ELF-1 (cell line): ENCODE measurements at regions not wholly inside any gene's neighbourhood (a gene's known extent, or its start where the extent isn't known, plus 50 kb on each side); places are given as distances from the start of the nearest gene placed in this dataset.

ENCODE experiments used
- DNase-seq: peaks from one replicate; pipeline ENCODE4 v3.0.0-alpha.2; 2016; ENCODE audit warnings: low read depth, low spot score

DNA sequence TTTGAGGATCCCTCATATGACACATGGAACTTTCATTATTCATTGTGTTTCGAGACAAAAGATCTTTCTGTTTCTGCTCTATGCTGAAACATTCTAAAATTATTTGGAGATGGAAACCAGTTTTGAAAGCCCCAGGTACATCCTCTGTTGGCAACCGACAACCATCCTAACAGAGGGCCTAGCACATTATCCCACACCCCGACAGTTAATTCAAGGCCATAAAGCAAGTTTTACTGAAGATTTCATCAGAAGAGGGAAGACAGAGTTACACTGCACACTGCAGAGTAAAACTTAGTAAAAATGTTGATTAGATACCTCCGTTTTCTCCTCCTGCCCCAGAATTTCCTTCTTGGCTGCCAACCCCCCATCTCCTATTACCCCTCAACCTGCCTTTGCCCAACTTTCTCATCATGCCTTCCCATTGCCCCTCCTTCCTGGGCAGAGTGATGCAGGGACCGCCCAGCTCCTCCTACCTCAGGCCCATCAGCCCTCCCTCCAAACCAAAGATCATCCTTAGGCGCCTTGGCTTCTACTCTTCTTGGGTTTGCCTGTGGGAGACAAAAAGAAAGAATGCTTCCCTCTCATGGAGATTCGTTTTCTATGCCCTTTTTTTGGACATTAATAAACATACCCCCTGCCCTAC, 52.9 kb upstream of the CITED4 start:
- no peak for DNase-seq

DNA sequence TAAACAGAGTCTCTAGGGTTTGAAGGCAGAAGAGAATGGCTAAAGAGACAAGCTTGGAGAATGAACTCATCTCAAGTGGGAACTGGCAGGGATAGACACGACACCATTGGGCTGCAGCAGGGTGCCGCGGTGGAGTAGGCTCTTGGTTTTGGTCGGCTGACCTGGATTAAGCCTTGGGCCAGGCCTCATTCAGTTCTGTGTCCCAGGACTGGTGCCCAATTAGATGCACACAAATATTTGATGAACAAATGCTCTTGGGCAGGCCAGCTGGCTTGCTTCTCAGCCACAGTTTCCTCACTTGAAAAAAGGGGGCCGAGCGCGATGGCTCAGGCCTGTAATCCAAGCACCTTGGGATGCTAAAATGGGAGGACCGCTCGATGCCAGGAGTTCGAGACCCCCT, 53.4 kb upstream of the CITED4 start:
- DNase-seq = no peak

DNA sequence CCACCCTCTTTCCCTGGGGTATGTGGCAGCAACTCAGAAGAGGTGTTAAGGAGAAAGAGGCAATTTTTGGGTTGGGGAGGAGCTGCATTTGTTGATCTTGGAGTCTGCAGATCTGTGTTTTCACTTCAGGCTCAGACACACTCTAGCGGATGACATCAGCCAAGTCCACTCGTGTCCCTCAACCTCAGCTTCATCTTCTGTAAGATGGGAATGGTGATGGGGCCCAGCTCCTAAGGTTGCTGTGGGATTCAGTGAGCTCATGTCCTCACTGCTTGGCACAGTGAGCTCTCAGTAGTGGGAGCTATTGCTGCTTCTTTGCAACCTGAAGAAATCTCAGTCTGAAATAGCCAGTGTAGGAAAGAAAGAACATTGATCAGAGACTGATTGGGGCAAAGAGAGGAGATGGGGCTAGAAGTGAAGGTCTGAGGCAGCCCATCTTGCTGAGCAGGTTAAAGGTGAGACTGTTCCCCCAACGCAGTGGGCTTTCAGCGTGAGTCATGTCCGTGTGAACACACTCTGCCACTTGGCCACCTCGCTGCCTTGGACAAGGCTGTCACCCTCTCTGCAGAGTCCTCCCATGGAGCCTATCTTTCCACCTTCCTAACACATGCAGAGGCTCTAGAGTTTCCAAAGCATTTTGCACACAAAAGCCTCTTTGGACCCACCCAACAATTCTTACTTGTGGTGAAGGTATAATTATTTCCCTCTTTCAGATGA, 56.0 kb upstream of the CITED4 start:
- DNase-seq = no peak

DNA sequence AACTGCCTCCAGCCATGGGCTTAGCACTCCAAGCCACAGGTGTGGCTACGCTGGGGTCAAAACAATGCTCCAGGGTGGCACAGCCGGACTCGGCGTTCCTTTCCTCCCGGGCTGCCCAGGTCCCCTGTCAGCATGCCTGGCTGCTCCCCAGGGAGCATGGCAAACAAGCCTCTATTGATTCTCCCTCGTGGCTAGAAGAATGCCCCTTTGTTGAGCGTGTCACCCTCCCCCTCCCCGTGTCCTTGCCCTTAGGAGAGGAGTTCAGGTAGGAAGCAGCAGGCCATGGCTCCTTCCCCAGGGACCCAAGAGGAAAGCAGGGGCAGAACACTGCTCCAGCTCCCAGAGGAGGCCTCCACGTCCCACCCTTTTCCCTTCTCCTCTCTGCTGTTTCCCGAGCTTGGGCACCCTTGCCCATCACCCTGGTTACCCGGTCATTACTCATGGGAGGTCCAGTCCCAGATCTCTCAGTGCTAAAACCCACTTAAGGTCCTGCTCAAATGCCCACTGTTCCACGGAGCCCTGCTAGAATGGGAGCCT, 57.4 kb upstream of the CITED4 start:
- DNase-seq = no peak

DNA sequence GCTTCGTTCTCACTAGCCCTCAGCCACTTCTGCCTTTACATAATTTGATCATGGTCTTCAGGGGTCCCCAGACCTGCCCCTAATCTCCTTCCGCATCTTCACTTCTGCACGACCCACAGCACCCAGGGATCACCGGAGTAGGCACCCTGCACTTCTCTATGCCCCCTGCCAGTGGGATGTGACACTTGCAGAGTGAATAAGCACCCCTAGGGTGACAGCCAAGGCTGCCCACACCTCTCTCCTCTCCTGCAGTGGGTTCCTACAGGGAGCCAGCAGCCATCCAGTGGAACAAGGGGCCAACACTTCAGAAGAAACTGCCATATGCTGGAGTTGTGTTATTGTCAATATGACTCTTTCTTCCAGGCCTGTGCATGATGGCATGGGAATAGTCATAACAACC, 58.0 kb upstream of the CTPS1 start:
- DNase-seq = no peak

DNA sequence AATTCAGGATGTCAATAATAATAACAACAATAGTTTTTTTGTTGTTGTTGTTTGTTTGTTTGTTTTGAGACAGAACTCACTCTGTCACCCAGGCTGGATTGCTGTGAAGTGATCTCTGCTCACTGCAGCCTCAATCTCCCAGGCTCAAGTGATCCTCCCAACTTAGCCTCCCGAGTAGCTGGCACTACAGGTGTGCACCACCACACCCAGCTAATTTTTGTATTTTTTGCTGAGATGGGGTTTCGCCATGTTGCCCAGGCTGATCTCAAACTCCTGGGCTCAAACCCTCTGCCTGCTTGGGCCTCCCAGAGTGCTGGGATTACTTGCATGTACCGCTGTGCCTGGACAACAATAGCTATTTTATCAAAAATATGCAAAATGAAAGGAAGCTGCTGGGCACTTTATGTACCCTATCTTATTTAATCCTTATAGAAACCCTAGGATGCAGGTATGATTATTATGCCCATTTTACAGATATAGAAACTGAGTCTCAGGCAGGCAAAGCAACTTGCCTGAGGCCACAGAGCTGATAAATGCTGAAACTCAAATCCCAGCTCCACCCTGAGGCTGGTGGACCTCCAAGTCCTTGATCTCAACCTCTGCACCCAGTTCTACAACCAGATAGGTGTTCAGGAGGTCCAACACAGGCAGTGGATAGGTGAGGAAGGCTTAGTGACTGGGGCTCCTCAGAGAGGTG, 57.4 kb upstream of the CTPS1 start:
- no peak for DNase-seq

DNA sequence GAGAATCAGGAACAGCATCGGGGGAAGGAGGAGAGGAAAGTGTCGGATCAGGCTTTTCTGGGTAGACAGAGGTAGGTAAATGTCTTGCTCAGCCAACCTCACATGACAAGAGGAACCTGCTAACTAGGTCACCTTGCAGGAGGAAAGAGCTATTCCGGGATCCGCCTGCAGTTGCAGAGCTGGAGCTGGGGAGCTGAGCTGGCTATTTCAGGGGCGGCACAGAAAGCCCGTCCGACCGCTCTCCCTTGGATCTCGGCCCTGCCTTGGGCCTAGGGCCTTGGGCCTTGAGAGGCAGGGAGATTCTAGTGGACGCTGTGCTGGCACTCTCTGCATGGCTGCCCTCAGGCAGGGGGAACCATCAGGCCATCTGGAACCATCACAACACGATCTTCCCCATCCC, 56.5 kb upstream of the CTPS1 start:
- DNase-seq = peak; percentile 58

DNA sequence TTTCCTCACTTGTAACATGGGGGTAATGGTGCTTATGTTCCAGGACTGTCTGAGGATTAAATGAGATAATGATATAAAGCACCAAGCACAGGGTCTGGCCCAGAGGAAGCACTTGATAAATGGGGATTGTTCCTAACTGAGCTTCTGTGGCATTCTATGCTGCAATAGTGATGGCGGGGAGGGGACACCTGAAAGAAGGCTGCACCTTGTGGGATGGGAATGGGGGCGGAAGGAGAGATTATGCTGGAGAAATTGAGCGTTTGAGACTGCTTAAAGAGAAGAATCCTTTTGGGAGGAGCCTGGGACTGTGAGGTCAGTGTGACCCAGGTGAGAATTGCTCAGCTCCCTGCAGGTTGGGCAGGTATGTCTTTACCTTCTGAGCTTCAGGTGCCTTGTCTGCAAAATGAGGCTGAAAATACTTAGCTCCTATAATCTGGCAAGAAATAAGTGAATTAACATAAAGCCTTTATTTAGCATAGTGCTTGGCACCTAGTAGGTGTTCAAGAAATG, 55.9 kb upstream of the CTPS1 start:
- no peak for DNase-seq

DNA sequence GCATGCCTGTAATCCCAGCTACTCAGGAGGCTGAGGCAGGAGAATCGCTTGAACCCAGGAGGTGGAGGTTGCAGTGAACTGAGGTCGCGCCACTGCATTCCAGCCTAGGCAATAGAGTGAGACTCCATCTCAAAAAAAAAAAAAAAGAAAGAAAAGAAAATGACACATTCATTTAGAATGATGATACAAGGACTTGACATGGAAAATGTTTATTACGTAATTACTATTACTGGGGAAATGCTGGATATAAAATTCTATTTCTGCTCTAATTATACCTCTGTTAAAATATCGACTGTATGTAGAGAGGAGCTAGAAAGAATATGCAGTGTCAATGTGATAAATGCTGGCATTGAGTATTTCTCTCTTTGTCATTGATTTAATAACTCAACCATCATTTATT, 54.7 kb upstream of the CTPS1 start:
- no peak for DNase-seq

DNA sequence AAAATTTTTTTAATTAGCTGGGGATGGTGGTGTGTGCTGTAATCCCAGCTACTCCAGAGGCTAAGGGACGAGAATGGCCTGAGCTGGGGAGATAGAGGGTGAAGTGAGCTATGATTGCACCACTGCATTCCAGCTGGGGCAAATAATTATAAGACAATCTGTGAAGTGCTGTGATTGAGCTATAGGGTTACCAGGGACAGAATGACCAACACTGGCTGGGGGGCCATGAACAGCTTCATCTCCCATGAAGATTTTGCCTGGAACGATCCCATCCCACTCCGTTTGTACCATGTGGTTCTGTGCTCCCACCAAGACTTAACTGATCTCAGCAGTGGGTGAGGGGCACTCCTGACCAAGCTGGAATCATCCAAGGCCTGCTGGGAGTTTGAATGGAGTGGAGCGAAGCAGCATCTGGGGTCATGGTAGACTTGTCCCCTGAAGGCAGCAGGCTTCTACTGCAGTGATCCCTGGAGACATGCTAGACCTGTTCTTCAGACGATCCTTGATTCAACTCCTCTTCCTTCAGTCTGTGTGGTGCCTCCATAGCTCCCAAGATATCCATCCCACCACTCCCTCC, 53.6 kb upstream of the CTPS1 start:
- DNase-seq = peak; percentile 25

DNA sequence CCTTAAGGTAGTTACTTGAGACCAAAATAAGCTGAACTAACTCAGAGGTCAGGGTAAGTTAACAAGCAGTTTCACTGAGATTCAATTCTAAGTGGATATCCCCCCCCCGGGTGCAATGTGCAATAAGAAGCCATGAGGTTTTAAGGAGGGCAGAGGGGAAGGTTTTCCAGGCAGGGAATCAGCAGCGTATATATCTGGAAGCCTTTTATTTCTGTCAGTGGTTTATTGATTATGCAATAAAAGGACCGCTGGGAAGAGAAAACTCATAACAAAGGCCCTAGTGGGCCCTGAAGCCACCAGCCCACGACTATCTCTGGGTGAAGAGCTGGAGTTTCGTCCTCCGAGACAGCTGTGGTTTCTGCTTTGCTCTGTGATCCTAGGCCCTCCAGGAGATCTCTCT, 53.1 kb upstream of the CTPS1 start:
- DNase-seq = no peak

DNA sequence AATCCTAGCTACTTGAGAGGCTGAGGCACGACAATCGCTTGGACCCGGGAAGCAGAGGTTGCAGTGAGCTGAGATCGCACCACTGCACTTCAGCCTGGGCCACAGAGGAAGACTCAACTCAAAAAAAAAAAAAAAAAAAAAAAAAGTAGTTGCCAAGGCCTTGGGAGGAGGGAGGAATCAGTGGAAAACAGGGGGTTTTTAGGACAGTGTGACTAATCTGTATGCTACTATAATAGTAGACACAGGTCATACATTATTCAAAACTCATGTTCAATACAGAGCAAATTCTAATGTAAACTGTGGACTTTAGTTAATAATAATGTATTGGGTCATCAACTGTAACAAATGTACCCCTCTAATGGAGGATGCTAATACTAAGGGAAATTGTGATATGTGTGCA, 51.7 kb upstream of the CTPS1 start:
- no peak for DNase-seq

DNA sequence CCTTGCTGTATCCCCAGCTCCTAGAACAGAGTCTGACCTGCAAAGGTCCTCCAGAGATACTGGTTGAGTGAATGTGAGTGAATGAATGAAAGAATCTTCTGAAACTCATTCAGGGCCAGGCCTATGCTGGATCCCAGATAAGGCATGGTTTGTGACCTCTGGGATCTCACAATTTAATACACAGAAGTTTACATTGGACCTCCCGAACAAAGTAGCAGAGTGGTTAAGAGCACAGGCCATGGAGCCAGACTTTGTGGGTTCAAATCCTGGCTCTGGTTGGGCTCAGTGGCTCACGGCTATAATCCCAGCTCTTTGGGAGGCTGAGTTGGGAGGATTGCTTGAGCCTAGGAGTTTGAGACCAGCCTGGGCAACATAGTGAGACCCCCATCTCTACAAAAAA, 50.8 kb upstream of the CTPS1 start:
- no peak for DNase-seq

DNA sequence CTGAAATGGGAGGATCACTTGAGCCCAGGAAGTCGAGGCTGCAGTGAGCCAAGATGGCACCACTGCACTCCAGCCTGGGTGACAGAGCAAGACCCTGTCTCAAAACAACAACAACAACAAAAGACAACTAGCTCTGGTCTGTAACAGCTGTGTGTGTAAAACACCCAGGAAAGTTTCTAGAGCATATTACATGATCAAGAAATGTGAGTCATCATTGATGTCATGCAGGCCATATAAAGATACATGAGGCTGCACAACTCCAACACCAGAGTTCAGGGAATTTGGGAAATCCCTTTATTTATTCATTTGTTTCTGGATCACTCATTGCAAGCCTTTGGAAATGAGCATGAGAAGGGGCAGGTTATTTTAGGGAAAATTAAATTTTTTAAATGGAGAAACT, 50.3 kb upstream of the CTPS1 start:
- DNase-seq = no peak
